Endothelial cell of umbilical vein (primary cell): ENCODE measurements at regions not wholly inside any gene's neighbourhood (a gene's known extent, or its start where the extent isn't known, plus 50 kb on each side); places are given as distances from the start of the nearest gene placed in this dataset.

Experiments used
- BruUV-seq: library from RNA; stranded (reverse); fragments of 400-500 nt; replicated peaks from 2 replicates; lab custom pipeline; 2021; lab: Mats Ljungman, UMichigan
- CTCF ChIA-PET: fragments of 300-600, 350-600 bp; sonication (Branson Sonifier 250); formaldehyde crosslinking; loops from one replicate; lab custom pipeline; 2021; ENCODE audit warnings: antibody characterized with exemption, inconsistent platforms; lab: Charles Lee
- POLR2A ChIA-PET: fragments of 300-600, 350-600 bp; sonication (Branson Sonifier 250); formaldehyde crosslinking; loops from one replicate; lab custom pipeline; 2021; ENCODE audit warnings: antibody characterized with exemption, inconsistent platforms; lab: Charles Lee
- DNase-seq: peaks from one replicate; pipeline ENCODE4 v3.0.0-alpha.2; 2011; ENCODE audit warnings: low read depth, low spot score
- FAIRE-seq: peaks from 2 replicates; lab custom pipeline; 2011; peaks lifted over from hg19 to GRCh38; lab: Jason Lieb, UNC
- H2AFZ ChIP-seq: 2 replicates; pipeline ENCODE4 v1.6.0; 2012; ENCODE audit warnings: low read depth, low read length, control low read depth, inconsistent platforms
- H3K27ac ChIP-seq: 2 replicates; pipeline ENCODE4 v1.5.1; 2011; ENCODE audit warnings: low read depth, mild to moderate bottlenecking, control low read depth, low read length, moderate library complexity; ENCODE audit not compliant: insufficient read depth
- H3K27me3 ChIP-seq, 2 experiments: 2 replicates each; pipeline versions ENCODE4 v1.6.0 to v1.6.1; 2011; ENCODE audit warnings: low read length in 2 of 2, mixed read lengths in 1 of 2; ENCODE audit not compliant: control insufficient read depth in 2 of 2, insufficient read depth in 2 of 2
- H3K36me3 ChIP-seq, 2 experiments: 2 replicates in 1 of 2; 3 replicates in 1 of 2; pipeline ENCODE4 v1.5.1; 2011; ENCODE audit warnings: low read length in 2 of 2, mild to moderate bottlenecking in 1 of 2, moderate library complexity in 1 of 2; ENCODE audit not compliant: control insufficient read depth in 2 of 2, insufficient read depth in 2 of 2; ENCODE audit errors: extremely low read depth in 1 of 2
- H3K4me1 ChIP-seq: 3 replicates; pipeline ENCODE4 v1.5.1; 2011; ENCODE audit warnings: mild to moderate bottlenecking, low read length; ENCODE audit not compliant: control insufficient read depth, insufficient read depth; ENCODE audit errors: extremely low read depth
- H3K4me2 ChIP-seq: 2 replicates; pipeline ENCODE4 v1.6.1; 2011; ENCODE audit warnings: low read length, control low read depth, mixed read lengths; ENCODE audit not compliant: insufficient read depth
- H3K4me3 ChIP-seq, 3 experiments: fragments of 200-600 bp in 1 of 3; sonication (generic), shearing (Covaris generic) in 1 of 3; replicated peaks in 1 of 3; 2 replicates each; pipeline ENCODE4 v1.5.1; 2011 to 2016; ENCODE audit warnings: control low read depth in 3 of 3, low read length in 3 of 3, mild to moderate bottlenecking in 2 of 3, inconsistent platforms in 1 of 3, low read depth in 1 of 3, moderate library complexity in 1 of 3; ENCODE audit not compliant: insufficient read depth in 1 of 3
- H3K79me2 ChIP-seq: 2 replicates; pipeline ENCODE4 v1.6.0; 2012; ENCODE audit warnings: low read length, inconsistent platforms; ENCODE audit not compliant: control insufficient read depth, insufficient read depth
- H3K9ac ChIP-seq: replicated peaks from 2 replicates; pipeline ENCODE3; 2011; ENCODE audit warnings: low read length, control low read depth; ENCODE audit not compliant: insufficient read depth; ENCODE audit errors: extremely low read depth
- H3K9me1 ChIP-seq: replicated peaks from 3 replicates; pipeline ENCODE4 v1.6.0; 2011; ENCODE audit warnings: mild to moderate bottlenecking, low read length; ENCODE audit not compliant: control insufficient read depth, insufficient read depth; ENCODE audit errors: extremely low read depth
- H3K9me3 ChIP-seq: replicated peaks from 2 replicates; pipeline ENCODE4 v1.5.1; 2012; ENCODE audit warnings: low read length, inconsistent platforms; ENCODE audit not compliant: control insufficient read depth, insufficient read depth
- H4K20me1 ChIP-seq: replicated peaks from 2 replicates; pipeline ENCODE3; 2011; ENCODE audit warnings: mild to moderate bottlenecking, low read length; ENCODE audit not compliant: control insufficient read depth, insufficient read depth; ENCODE audit errors: extremely low read depth
- CTCF ChIP-seq, 2 donors: IDR thresholded peaks; 1 replicate in 1 of 2; 2 replicates in 1 of 2; pipeline ENCODE4 v1.5.1; 2011; ENCODE audit warnings: low read length in 2 of 2, mild to moderate bottlenecking in 2 of 2, moderate library complexity in 2 of 2, control low read depth in 1 of 2, inconsistent platforms in 1 of 2, low read depth in 1 of 2; ENCODE audit not compliant: insufficient read depth in 1 of 2; ENCODE audit errors: extremely low read depth in 1 of 2
- EZH2 ChIP-seq: IDR thresholded peaks from 2 replicates; pipeline ENCODE4 v1.6.1; 2012; ENCODE audit warnings: borderline replicate concordance, low read depth, mild to moderate bottlenecking, moderate library complexity, low read length, inconsistent platforms; ENCODE audit not compliant: severe bottlenecking
- FOS ChIP-seq: IDR thresholded peaks from 2 replicates; pipeline ENCODE4 v1.6.1; 2011; ENCODE audit warnings: mild to moderate bottlenecking, low read length, moderate library complexity, borderline replicate concordance; ENCODE audit not compliant: insufficient read depth
- GATA2 ChIP-seq: IDR thresholded peaks from 2 replicates; pipeline ENCODE4 v1.7.0; 2011; ENCODE audit warnings: low read depth, mild to moderate bottlenecking, moderate library complexity, mixed read lengths, low read length; ENCODE audit not compliant: insufficient read length, insufficient read depth
- JUN ChIP-seq: IDR thresholded peaks from 2 replicates; pipeline ENCODE4 v1.6.1; 2011; ENCODE audit warnings: borderline replicate concordance, low read depth; ENCODE audit not compliant: insufficient read length, insufficient read depth
- MAX ChIP-seq: IDR thresholded peaks from 2 replicates; pipeline ENCODE4 v1.6.1; 2011; ENCODE audit not compliant: insufficient read depth, insufficient read length
- MYC ChIP-seq: IDR thresholded peaks from one replicate; pipeline ENCODE4 v1.6.1; 2011; ENCODE audit warnings: mild to moderate bottlenecking, low read depth, low read length
- POLR2A ChIP-seq: IDR thresholded peaks from 2 replicates; pipeline ENCODE4 v1.6.1; 2012; ENCODE audit warnings: low read depth, mild to moderate bottlenecking, control low read depth, low read length
- POLR2AphosphoS5 ChIP-seq: IDR thresholded peaks from 2 replicates; pipeline ENCODE4 v1.6.1; 2012; ENCODE audit warnings: low read depth, mild to moderate bottlenecking, control low read depth, low read length, moderate library complexity; ENCODE audit not compliant: insufficient read depth
- dilution Hi-C: fragments of 300-500 bp; cut with MboI; formaldehyde crosslinking; loops from one replicate; pipeline ENCODE4 v1.15.0; 2019; ENCODE audit warnings: low sequenced_read_pairs; ENCODE audit not compliant: extremely low pct_ligation_motif_present
- intact Hi-C: fragments of 100-400 bp; cut with micrococcal nuclease; formaldehyde crosslinking; loops from one replicate; pipeline ENCODE4 v1.10.0; 2022

- no TSS peak for BruUV-seq
- FAIRE-seq (no peak), DNase-seq (no peak)
- intact Hi-C loops: no loop called here
- H3K27ac ChIP-seq: no peak overlapping the region
- H3K4me3 ChIP-seq: no peak overlapping the region
- no peaks in the 10 kb centered on the region for H3K79me2 ChIP-seq
- no peak overlapping the region for H3K4me2 ChIP-seq
- no peak overlapping the region for H2AFZ ChIP-seq
- ChIA-PET CTCF (no interaction called here), POLR2A (no interaction called here)
- H3K36me3 ChIP-seq: no peaks in the 10 kb centered on the region
- H3K9me1 ChIP-seq: no peaks in the 10 kb centered on the region
- no peak overlapping the region for H3K9ac ChIP-seq
- no peak for TF ChIP-seq POLR2A
- no peak for TF ChIP-seq GATA2
- no peak for TF ChIP-seq MAX
- TF ChIP-seq MYC: no peak
- TF ChIP-seq POLR2AphosphoS5: no peak
- no peak for TF ChIP-seq FOS
- TF ChIP-seq CTCF (IDR thresholded peaks at IDR 0.05; ENCODE audit: extremely low read depth in 1 of 2, insufficient read depth in 1 of 2, low read depth in 1 of 2, low read length in 2 of 2): no peak
- no peak for TF ChIP-seq JUN
- TF ChIP-seq EZH2: no peak
- H3K9me3 ChIP-seq: no peaks in the 10 kb centered on the region
- H3K4me1 ChIP-seq: no peaks in the 10 kb centered on the region
- dilution Hi-C loops: no loop called here
- H4K20me1 ChIP-seq: no peaks in the 10 kb centered on the region
- no peaks in the 10 kb centered on the region for H3K27me3 ChIP-seq
Observed at GRCh38 chr20:57009355-57009754, 257.1 kb downstream of the BMP7 start.
